ENCODE measurements at regions not wholly inside any gene's neighbourhood (a gene's known extent, or its start where the extent isn't known, plus 50 kb on each side); places are given as distances from the start of the nearest gene placed in this dataset.

- TF ChIP-seq CTCF (IDR thresholded peaks at IDR 0.05) (no peak), POLR2A (IDR thresholded peaks at IDR 0.05) (no peak)
Measured at GRCh38 chr5:105977163-105977562, 1693.6 kb downstream of the EFNA5 start.
